HG02870 (cell line): ENCODE measurements at regions not wholly inside any gene's neighbourhood (a gene's known extent, or its start where the extent isn't known, plus 50 kb on each side); places are given as distances from the start of the nearest gene placed in this dataset.
A peak's percentile ranks its signal among the peaks of the same experiment; 100 is the strongest.
"Not testable (repeated sequence)": the region's sequence is repeated elsewhere in the genome, so short reads cannot be mapped to it uniquely, and the experiment has no call there.

Experiments used
- ATAC-seq: cut with Tn5 transposase; IDR thresholded peaks from one replicate; pipeline ENCODE4 v1.9.1; 2021; ENCODE audit warnings: mild to moderate bottlenecking, moderate library complexity; ENCODE audit not compliant: unreplicated experiment

GRCh38 chr5:13350767-13351166, 593.7 kb downstream of the DNAH5 start:
- no peak for ATAC-seq

DNA sequence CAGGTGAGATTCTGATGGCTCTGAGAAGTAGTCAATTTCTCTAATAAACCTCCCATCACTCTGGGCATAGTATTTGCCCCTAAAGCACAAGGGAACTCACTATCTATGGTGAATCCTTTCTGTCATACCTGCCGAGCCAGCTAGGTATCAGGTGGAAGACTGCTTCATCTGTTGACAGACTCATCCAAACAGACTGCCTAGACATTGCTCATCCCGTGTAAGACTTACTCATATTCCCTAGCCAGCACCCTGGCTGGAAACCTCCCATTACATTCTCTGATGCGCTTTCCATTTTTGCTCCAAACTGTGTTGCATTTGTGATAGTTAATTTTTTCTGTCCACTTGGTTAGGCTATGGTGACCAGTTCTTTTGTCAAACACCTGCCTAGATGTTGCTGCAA, 595.9 kb downstream of the DNAH5 start:
- no peak for ATAC-seq

- ATAC-seq: no peak
Measured at GRCh38 chr5:13346401-13346800, 598.1 kb downstream of the DNAH5 start.

- no peak for ATAC-seq
Measured at GRCh38 chr5:13339093-13339492, 605.4 kb downstream of the DNAH5 start.

DNA sequence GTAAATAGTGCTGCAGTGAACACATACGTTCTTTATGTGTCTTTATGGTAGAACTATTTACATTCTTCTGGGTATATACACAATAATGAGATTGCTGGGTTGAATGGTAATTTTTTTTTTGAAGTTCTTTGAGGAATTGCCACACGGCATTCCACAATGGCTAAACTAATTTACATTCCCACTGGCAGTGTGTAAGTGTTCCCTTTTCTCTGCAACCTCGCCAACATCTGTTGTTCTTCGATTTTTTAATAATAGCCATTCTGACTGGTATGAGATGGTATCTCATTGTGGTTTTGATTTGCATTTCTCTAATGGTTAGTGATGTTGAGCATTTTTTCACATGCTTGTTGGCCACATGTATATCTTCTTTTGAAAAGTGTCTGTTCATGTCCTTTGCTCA, 609.5 kb downstream of the DNAH5 start:
- not testable (repeated sequence) for ATAC-seq

- no peak for ATAC-seq
Measured at GRCh38 chr5:13331585-13331984, 612.9 kb downstream of the DNAH5 start.

GRCh38 chr5:13328316-13328715, 616.2 kb downstream of the DNAH5 start:
- no peak for ATAC-seq

DNA sequence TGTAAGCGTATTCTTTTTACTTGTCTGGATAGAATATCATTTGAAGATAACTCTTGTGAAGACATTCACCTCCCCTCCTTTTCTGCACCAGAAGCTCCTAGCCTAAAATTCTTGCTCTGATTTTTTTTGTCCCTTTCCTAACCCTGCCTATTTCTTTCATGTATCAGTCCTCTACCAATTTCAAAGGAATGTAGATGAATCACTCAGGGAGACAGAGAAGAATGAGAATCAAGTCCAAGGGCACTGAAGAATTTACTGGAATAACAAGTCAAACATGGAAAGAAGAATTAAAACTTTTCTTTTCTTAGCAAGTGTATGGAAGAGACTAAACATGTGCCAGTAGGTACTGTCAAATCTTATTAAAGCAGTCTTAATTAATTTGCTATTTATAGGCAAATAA, 618.7 kb downstream of the DNAH5 start:
- ATAC-seq: no peak

DNA sequence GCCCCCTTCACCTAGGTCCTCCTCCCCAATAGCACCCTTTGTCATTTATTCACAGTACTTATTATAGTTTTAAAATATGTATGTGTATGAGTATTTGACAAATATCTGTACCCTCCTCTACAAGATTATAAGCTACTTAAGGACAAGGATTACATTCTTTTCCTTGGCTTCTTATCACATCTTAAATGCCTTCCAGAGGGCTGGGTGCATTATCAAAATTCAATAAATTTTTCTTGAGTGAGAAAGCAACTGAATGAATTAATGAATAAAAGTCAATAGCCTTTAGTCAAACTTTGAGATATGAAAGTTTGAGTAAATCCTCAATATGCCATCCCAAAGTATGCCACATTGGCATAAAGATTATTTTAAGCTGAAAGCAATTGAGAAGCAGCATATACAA, 621.7 kb downstream of the DNAH5 start:
- ATAC-seq: no peak

DNA sequence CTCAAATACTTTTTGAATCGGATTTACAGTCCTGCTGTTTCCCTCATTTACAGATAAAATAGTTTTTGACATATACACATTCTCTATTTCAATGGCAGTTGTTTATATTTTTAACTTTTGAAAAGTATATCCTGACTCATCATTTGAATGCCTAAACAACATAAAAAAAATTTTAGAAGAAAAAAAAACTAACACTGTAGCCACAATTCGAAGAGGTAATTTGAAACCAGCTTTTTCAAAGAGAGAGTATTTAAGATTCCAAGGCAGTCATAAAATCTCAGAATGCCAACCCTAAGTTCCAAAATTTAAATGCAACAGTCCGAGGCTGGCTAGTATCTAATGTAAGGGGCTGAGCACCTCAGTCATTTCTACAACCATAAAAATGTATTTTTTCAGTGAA, 626.8 kb downstream of the DNAH5 start:
- ATAC-seq: no peak

GRCh38 chr5:13316176-13316575, 628.3 kb downstream of the DNAH5 start:
- ATAC-seq: no peak

DNA sequence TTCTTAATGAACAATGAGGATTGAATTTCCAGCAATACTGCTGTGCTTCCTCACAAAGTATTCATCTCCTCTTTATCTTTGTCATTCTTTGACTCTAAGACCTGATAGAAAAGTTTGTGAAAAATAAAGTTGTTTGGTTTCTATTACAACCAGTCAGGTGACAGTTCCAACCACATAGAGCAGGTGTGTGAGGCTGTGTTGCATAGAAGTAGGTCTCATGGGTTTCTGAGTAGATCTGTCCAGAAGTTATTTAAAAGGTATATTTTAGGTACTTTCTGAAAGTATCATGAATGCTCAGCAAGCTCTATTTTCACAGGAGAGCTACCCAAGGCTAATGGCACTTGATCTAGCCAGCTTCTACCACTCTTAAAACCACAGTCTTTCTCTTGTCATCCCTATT, 637.0 kb downstream of the DNAH5 start:
- ATAC-seq: no peak

DNA sequence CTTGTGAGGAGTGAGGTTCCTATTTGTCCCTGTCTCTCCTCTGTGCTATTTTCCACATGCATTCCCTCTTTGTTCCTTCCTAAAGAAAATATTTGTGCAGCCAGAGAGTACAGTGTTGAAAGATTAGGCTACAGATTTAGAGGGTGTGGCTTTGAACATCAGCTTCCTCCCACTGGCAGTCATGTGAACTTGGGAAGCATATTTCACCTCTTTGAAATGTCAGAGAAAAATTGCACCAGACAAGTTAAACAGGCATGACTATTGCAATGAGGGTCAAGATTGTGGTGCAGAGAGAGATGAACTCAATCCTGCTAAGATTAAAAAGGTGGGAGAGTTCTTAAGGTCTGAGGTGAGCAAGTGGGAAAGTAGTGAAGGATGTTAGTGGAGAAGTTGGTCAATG, 641.0 kb downstream of the DNAH5 start:
- no peak for ATAC-seq

- ATAC-seq: no peak
Measured at GRCh38 chr5:13278811-13279210, 665.7 kb downstream of the DNAH5 start.

DNA sequence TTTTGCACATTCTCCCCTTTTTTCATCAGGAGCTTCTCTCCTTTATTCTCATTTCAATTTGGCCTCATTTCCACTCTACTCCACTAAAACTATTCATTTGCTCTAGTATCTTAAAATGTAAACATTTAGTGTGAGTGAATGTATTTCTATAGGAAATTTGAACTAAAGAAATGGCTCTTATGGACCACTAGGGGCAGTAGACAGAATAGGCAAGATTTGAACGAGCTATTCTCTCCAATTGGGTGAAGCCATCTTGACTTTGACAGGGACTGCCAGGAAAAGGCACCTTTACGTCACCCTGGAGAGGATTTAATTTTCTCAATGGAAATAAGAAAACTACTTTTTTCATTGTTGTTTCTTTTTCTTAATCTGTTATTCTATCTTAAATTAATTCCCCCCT, 666.3 kb downstream of the DNAH5 start:
- ATAC-seq: no peak

DNA sequence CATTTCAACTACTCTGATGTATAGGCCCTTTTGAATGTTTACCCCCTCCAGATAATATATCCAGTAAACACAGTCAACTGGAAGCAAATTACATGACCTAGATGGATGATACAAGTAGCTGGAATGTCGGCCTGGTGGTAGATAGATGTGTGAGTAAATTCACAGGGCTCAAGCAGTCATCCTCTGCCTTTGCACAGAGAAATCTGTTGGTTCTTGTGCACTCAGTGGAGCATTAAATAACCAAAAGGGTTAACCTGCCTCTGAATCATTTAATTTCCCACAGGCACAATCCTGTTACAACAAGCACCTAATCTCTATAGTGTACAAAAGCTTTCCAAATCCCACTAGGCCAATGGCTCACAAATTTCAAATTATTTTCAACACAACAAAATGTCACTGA, 668.3 kb downstream of the DNAH5 start:
- ATAC-seq: no peak

DNA sequence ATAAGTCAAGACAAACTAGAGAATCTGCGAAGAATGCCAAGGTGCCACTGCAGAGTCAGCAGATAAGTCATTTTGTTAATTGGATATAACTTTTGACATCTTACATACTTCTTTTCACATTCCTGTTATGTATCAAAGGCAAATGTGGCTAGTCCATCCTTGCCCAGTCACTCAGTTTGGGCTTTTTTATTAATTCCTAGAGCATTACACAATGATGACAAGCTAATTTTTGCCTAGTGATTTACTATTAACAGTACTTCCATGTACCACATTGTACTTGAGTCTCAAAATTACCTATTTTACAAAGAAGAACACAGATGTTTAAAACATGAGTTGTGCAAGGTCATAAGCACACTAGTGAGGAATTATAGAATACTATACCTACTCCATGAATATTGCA, 680.8 kb downstream of the DNAH5 start:
- no peak for ATAC-seq

DNA sequence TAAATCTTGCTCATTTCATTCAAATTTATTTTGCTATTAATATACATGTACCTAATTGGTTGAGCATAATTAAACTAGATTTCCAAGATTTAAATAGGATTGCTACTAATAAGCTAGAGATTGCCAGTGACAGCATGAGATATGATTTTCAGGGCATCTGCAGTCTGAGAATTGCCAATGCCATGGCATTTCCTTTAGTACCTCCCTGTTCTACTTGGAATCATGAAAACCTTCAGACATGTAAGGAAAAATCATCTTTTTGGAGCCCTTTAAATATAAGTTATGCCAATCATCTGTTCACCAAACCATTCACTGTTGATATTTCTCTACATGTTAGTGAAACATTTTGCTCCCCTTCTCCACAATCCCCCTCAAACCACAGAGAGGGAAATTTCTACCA, 691.4 kb downstream of the DNAH5 start:
- ATAC-seq: no peak

DNA sequence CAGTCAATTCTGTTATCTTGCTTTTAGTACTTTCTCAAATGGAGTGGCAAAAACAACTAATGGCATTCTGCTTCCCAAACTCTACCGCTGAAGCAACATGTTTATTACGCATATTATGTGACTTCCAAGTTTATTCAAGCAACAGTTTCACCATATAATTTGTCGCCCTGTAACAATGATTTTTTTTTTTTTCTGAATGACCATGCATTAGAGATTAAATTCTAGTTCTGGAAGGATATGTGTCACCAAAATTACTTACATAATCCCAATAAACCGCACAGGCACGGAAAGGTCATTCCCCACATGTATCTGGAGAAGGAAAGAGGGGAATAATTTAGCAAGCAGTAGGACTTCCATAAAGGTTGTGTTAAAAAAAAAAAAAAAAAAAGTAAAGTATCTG, 691.8 kb downstream of the DNAH5 start:
- ATAC-seq: no peak

GRCh38 chr5:13251623-13252376, 692.7 kb downstream of the DNAH5 start:
- no peak for ATAC-seq

- ATAC-seq: peak; percentile 68
Measured at GRCh38 chr5:13250464-13251291, 693.8 kb downstream of the DNAH5 start.

GRCh38 chr5:13249854-13250253, 694.6 kb downstream of the DNAH5 start:
- no peak for ATAC-seq
